ENCODE measurements at regions not wholly inside any gene's neighbourhood (a gene's known extent, or its start where the extent isn't known, plus 50 kb on each side); places are given as distances from the start of the nearest gene placed in this dataset.

GRCh38 chr12:27148373-27148772 is 66.0 kb upstream of the C12orf71 start:
- intact Hi-C loops (cut with DNase I), result loop anchor here in 5 of 10 donors (10.0 kb wide), 3 partner anchors 76 to 156 kb away; no protein-coding TSS in a partner anchor
- DNase-seq (no peak), ATAC-seq (no peak)
- Histone ChIP-seq H3K36me3 (no peaks in the 10 kb centered on the region), H3K9me3 (no peaks in the 10 kb centered on the region), H3K27ac (no peak overlapping the region), H3K27me3 (no peaks in the 10 kb centered on the region), H3K4me1 (peaks cover 0 to 11% (median 0%) of the 10 kb centered on the region in 9 donors), H3K4me3 (no peak overlapping the region)
- TF ChIP-seq, protein P1, sequence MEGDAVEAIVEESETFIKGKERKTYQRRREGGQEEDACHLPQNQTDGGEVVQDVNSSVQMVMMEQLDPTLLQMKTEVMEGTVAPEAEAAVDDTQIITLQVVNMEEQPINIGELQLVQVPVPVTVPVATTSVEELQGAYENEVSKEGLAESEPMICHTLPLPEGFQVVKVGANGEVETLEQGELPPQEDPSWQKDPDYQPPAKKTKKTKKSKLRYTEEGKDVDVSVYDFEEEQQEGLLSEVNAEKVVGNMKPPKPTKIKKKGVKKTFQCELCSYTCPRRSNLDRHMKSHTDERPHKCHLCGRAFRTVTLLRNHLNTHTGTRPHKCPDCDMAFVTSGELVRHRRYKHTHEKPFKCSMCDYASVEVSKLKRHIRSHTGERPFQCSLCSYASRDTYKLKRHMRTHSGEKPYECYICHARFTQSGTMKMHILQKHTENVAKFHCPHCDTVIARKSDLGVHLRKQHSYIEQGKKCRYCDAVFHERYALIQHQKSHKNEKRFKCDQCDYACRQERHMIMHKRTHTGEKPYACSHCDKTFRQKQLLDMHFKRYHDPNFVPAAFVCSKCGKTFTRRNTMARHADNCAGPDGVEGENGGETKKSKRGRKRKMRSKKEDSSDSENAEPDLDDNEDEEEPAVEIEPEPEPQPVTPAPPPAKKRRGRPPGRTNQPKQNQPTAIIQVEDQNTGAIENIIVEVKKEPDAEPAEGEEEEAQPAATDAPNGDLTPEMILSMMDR (IDR thresholded peaks at IDR 0.05), result no peak

DNA sequence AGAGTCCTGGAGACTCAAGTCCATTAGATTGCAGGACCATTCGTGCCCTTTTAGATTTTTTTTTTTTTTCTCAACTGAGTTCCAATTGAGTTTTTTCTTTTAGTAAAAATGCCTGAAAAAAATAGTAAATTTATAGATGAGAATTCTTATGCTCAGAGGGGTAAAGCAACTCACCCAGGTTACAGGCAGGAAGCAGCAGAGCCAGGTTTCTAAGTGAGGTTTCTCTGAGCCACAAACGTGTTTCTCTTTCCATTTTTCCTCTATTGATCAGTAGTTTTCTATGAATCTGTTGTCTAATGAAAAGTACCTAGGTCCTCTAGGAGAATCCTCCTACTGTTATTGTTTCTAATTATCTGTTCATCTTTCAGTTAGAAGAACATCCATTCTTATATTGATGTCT is 66.4 kb upstream of the C12orf71 start:
- ATAC-seq, result no peak
- TF ChIP-seq, protein P1 (IDR thresholded peaks at IDR 0.05), result no peak
- Histone ChIP-seq H3K36me3 (no peaks in the 10 kb centered on the region), H3K4me1 (peaks cover 0 to 7% (median 0%) of the 10 kb centered on the region in 9 donors), H3K27ac (no peak overlapping the region), H3K9me3 (no peaks in the 10 kb centered on the region), H3K27me3 (no peaks in the 10 kb centered on the region), H3K4me3 (no peak overlapping the region)
- DNase-seq, result no peak
- intact Hi-C loops (cut with DNase I), result loop anchor here in 5 of 10 donors (10.0 kb wide), 3 partner anchors 76 to 156 kb away; no protein-coding TSS in a partner anchor
- WGBS, 2 donors, result 72 to 86% methylated on average over 2 of the region's 2 CpGs

DNA sequence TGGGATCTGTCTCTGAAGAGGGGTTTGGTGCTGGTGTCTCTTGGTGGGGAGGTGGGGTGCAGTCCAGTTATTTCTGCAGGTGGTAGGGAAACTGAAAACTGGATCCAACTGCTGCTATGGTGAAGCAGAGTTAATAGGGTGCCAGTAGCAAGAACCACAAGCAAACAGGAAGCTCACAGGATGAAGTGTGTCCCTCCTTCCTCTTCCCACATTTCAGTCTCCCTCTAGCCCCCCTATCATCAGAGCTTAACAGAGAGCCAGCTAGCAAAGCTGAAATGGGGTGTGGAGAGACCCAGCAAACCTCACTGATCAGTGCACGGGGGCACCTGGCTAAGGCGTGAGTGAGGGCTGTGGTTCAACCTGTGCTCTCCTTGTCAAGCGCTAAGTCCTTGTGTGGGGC is 69.1 kb upstream of the C12orf71 start:
- Histone ChIP-seq H3K27ac (no peak overlapping the region), H3K4me1 (no peaks in the 10 kb centered on the region), H3K27me3 (no peaks in the 10 kb centered on the region), H3K9me3 (no peaks in the 10 kb centered on the region), H3K4me3 (no peak overlapping the region), H3K36me3 (no peaks in the 10 kb centered on the region)
- no peak for DNase-seq
- 91 to 93% methylated on average over 3 of the region's 3 CpGs for WGBS, 2 donors
- TF ChIP-seq, protein P1 (IDR thresholded peaks at IDR 0.05), result no peak
- no peak for ATAC-seq
- intact Hi-C loops (cut with DNase I), result no loop called here

GRCh38 chr12:27158297-27158696 is 75.9 kb upstream of the C12orf71 start:
- Histone ChIP-seq H3K27ac (no peak overlapping the region), H3K4me3 (no peak overlapping the region), H3K36me3 (no peaks in the 10 kb centered on the region), H3K27me3 (no peaks in the 10 kb centered on the region), H3K4me1 (no peaks in the 10 kb centered on the region), H3K9me3 (peaks cover 0 to 8% (median 0%) of the 10 kb centered on the region in 11 donors)
- intact Hi-C loops (cut with DNase I), result no loop called here
- DNase-seq, result no peak
- WGBS, 2 donors, result 71 to 77% methylated on average over 6 of the region's 6 CpGs
- no peak for ATAC-seq
- TF ChIP-seq, protein P1 (IDR thresholded peaks at IDR 0.05), result no peak

Data from heart right ventricle (tissue), 16 donors.